ENCODE measurements at regions not wholly inside any gene's neighbourhood (a gene's known extent, or its start where the extent isn't known, plus 50 kb on each side); places are given as distances from the start of the nearest gene placed in this dataset.

- TF ChIP-seq CREB1 (CRISPR knock-in tag; IDR thresholded peaks at IDR 0.05) (no peak), ATF1 (CRISPR knock-in tag; IDR thresholded peaks at IDR 0.05) (no peak)
Measured at GRCh38 chr6:126786262-126786661, 332.2 kb upstream of the RSPO3 start.

Measured in WTC11 (cell line).